AG04450 (cell line): ENCODE measurements at regions not wholly inside any gene's neighbourhood (a gene's known extent, or its start where the extent isn't known, plus 50 kb on each side); places are given as distances from the start of the nearest gene placed in this dataset.
"Not testable (repeated sequence)": the region's sequence is repeated elsewhere in the genome, so short reads cannot be mapped to it uniquely, and the experiment has no call there.

Experiments
- CTCF ChIA-PET: fragments of 300-600, 350-600 bp; formaldehyde crosslinking; extraction: SDS; loops from one replicate; lab custom pipeline; 2022; ENCODE audit warnings: antibody characterized with exemption, inconsistent platforms; lab: Charles Lee
- POLR2A ChIA-PET: fragments of 350-600 bp; formaldehyde crosslinking; extraction: SDS; loops from one replicate; lab custom pipeline; 2021; ENCODE audit warnings: antibody characterized with exemption, inconsistent platforms; lab: Yijun Ruan, JAX
- DNase-seq: peaks from one replicate; pipeline ENCODE4 v3.0.0-alpha.2; 2011; ENCODE audit warnings: low read depth, low spot score
- H3K27ac ChIP-seq: one replicate; pipeline ENCODE4 v1.5.1; 2012; ENCODE audit warnings: low read depth, low read length, control low read depth
- H3K27me3 ChIP-seq: one replicate; pipeline ENCODE4 v1.6.0; 2012; ENCODE audit warnings: low read length; ENCODE audit not compliant: control insufficient read depth, insufficient read depth
- H3K4me3 ChIP-seq: 2 replicates; pipeline ENCODE4 v1.5.1; 2011; ENCODE audit warnings: mild to moderate bottlenecking, low read depth, low read length, control low read depth
- H3K9me3 ChIP-seq: 2 replicates; pipeline ENCODE4 v1.5.1; 2012; ENCODE audit warnings: low read length; ENCODE audit not compliant: control insufficient read depth, insufficient read depth
- CTCF ChIP-seq: IDR thresholded peaks from 2 replicates; pipeline ENCODE4 v1.5.1; 2011; ENCODE audit warnings: low read depth, low read length, control low read depth, inconsistent platforms

GRCh38 chr3:168671091-168671490 lies 575.4 kb upstream of the GOLIM4 start:
- H3K9me3 ChIP-seq, result no peaks in the 10 kb centered on the region
- ChIA-PET CTCF (interaction anchor here (0.6 kb wide), 1 partner anchor 371 kb away, joined by 3 read pairs; no protein-coding TSS in a partner anchor), POLR2A (no interaction called here)
- TF ChIP-seq CTCF, result no peak
- no peak overlapping the region for H3K27ac ChIP-seq
- H3K27me3 ChIP-seq, result no peaks in the 10 kb centered on the region
- no peak overlapping the region for H3K4me3 ChIP-seq
- no peak for DNase-seq

GRCh38 chr3:168660879-168661657 lies 565.3 kb upstream of the GOLIM4 start:
- H3K27me3 ChIP-seq, DNase-seq, H3K27ac ChIP-seq, H3K4me3 ChIP-seq, POLR2A ChIA-PET, H3K9me3 ChIP-seq: not testable (repeated sequence)
- CTCF ChIA-PET, result interaction anchor here (1.1 kb wide), 1 partner anchor 187 kb away, joined by 4 read pairs; no protein-coding TSS in a partner anchor

- POLR2A ChIA-PET, result no interaction called here
Measured at GRCh38 chr3:168659015-168659414, 563.3 kb upstream of the GOLIM4 start.

GRCh38 chr3:168655611-168656010 lies 559.9 kb upstream of the GOLIM4 start:
- H3K27ac ChIP-seq, result no peak overlapping the region
- ChIA-PET POLR2A (no interaction called here), CTCF (interaction anchor here (0.6 to 1.4 kb wide), 2 partner anchors 114 to 191 kb away, joined by 3 to 6 read pairs; no protein-coding TSS in a partner anchor)
- H3K9me3 ChIP-seq, result no peaks in the 10 kb centered on the region
- TF ChIP-seq CTCF, result no peak
- no peak overlapping the region for H3K4me3 ChIP-seq
- H3K27me3 ChIP-seq, result no peaks in the 10 kb centered on the region
- no peak for DNase-seq

More at GRCh38 chr3:168659015-168659414, 563.3 kb upstream of the GOLIM4 start:
- H3K27ac ChIP-seq, result no peak overlapping the region
- CTCF ChIA-PET, result no interaction called here
- H3K4me3 ChIP-seq, result no peak overlapping the region
- TF ChIP-seq CTCF, result no peak
- DNase-seq, result no peak
- no peaks in the 10 kb centered on the region for H3K27me3 ChIP-seq
- H3K9me3 ChIP-seq, result no peaks in the 10 kb centered on the region

GRCh38 chr3:168654700-168655099 lies 559.0 kb upstream of the GOLIM4 start:
- DNase-seq, result no peak
- no peak for TF ChIP-seq CTCF
- POLR2A ChIA-PET, result no interaction called here
- Histone ChIP-seq H3K9me3 (no peaks in the 10 kb centered on the region), H3K27ac (no peak overlapping the region), H3K4me3 (no peak overlapping the region), H3K27me3 (no peaks in the 10 kb centered on the region)
- CTCF ChIA-PET, result no interaction called here
